ENCODE measurements at regions not wholly inside any gene's neighbourhood (a gene's known extent, or its start where the extent isn't known, plus 50 kb on each side); places are given as distances from the start of the nearest gene placed in this dataset.

DNA sequence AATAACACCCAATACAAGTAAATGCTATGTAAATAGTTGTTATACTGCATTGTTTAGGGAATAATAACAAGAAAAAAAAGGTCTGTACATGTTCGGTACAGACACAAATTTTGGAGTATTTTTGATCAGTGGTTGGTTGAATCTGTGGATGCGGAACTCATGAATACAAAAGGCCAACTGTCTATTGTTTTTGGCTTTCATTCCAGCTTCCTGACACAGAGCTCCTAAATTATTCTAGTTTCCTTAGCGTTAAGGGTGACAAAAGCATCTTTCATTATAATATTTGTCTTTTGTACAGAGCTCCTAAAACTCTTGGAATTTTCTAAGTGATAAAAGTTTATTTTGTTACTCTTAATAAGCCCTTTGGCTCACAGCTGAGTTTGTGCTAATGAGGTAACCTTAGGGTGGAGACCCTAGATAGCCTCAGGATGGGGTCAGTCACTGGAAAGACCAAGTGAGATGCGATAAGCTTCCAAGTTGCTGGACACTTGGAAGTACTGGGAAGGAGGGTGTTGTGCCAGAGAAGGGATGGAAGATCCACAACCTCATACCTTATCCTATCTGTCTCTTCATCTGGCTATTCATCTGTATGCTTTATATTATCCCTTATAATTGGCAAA lies 57.4 kb upstream of the PRRC2C start:
- H3K9ac ChIP-seq (ENCODE audit: low read depth in 1 of 2, low read length in 2 of 2): no peak overlapping the region
- no peaks in the 10 kb centered on the region for H3K36me3 ChIP-seq (ENCODE audit: control insufficient read depth in 2 of 2, insufficient read depth in 2 of 2, low read length in 2 of 2)
- no peak overlapping the region for H3K27ac ChIP-seq (ENCODE audit: low read depth in 2 of 2, low read length in 2 of 2)
- no peak overlapping the region for H3K4me3 ChIP-seq (ENCODE audit: low read length in 2 of 2)
- H3K9me3 ChIP-seq (ENCODE audit: control insufficient read depth in 2 of 2, low read length in 2 of 2): no peaks in the 10 kb centered on the region
- no peaks in the 10 kb centered on the region for H3K27me3 ChIP-seq (ENCODE audit: control insufficient read depth in 2 of 2, insufficient read depth in 2 of 2, low read length in 2 of 2)
- no peaks in the 10 kb centered on the region for H3K4me1 ChIP-seq (ENCODE audit: control insufficient read depth in 2 of 2, insufficient read depth in 2 of 2, low read length in 2 of 2)

DNA sequence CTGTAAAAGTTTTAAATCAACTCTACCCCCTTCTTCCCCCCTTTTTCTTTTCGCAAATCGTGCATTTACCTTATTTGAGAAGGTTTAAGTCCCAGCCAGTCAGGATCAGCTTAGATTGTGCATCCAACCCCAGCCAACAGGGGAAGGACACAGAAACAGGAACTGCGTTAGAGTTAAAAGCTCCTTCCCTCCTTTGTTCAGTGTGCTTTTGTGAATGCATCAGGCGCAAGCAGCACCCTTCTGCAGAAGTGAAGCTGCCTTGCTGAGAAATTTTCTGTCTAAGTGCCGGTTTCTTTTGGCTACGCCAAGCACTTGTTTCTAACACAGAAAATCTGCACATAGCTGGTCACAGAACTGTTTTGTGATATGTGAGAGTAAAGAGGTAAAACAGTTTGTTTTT lies 56.2 kb upstream of the PRRC2C start:
- no peak overlapping the region for H3K27ac ChIP-seq (ENCODE audit: low read depth in 2 of 2, low read length in 2 of 2)
- no peaks in the 10 kb centered on the region for H3K9me3 ChIP-seq (ENCODE audit: control insufficient read depth in 2 of 2, low read length in 2 of 2)
- H3K36me3 ChIP-seq (ENCODE audit: control insufficient read depth in 2 of 2, insufficient read depth in 2 of 2, low read length in 2 of 2): no peaks in the 10 kb centered on the region
- H3K4me3 ChIP-seq (ENCODE audit: low read length in 2 of 2): no peak overlapping the region
- H3K27me3 ChIP-seq (ENCODE audit: control insufficient read depth in 2 of 2, insufficient read depth in 2 of 2, low read length in 2 of 2): no peaks in the 10 kb centered on the region
- no peaks in the 10 kb centered on the region for H3K4me1 ChIP-seq (ENCODE audit: control insufficient read depth in 2 of 2, insufficient read depth in 2 of 2, low read length in 2 of 2)
- H3K9ac ChIP-seq (ENCODE audit: low read depth in 1 of 2, low read length in 2 of 2): no peak overlapping the region

DNA sequence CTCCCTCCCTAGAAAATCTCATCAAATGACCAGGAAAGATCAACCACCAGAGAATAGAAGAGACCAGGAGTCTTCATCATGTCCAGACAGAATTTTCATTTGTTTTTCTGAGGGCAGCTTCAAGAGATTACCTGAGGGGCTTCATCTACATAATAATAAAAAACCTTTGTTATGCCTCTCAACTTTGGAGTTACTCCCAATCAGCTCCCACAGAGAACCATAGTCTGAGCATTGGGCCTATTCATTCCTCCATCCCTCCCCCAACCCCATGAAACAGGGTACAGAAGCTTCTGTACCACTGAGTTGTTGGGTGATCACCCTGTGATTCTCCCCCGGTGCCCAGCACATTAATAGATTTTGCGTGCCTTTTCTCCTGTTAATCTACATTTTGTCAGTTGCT lies 53.3 kb upstream of the PRRC2C start:
- no peaks in the 10 kb centered on the region for H3K36me3 ChIP-seq (ENCODE audit: control insufficient read depth in 2 of 2, insufficient read depth in 2 of 2, low read length in 2 of 2)
- H3K27ac ChIP-seq (ENCODE audit: low read depth in 2 of 2, low read length in 2 of 2): no peak overlapping the region
- no peak overlapping the region for H3K4me3 ChIP-seq (ENCODE audit: low read length in 2 of 2)
- H3K27me3 ChIP-seq (ENCODE audit: control insufficient read depth in 2 of 2, insufficient read depth in 2 of 2, low read length in 2 of 2): no peaks in the 10 kb centered on the region
- H3K9me3 ChIP-seq (ENCODE audit: control insufficient read depth in 2 of 2, low read length in 2 of 2): no peaks in the 10 kb centered on the region
- H3K4me1 ChIP-seq (ENCODE audit: control insufficient read depth in 2 of 2, insufficient read depth in 2 of 2, low read length in 2 of 2): peaks cover 0 to 4% of the 10 kb centered on the region in 2 donors
- H3K9ac ChIP-seq (ENCODE audit: low read depth in 1 of 2, low read length in 2 of 2): no peak overlapping the region

DNA sequence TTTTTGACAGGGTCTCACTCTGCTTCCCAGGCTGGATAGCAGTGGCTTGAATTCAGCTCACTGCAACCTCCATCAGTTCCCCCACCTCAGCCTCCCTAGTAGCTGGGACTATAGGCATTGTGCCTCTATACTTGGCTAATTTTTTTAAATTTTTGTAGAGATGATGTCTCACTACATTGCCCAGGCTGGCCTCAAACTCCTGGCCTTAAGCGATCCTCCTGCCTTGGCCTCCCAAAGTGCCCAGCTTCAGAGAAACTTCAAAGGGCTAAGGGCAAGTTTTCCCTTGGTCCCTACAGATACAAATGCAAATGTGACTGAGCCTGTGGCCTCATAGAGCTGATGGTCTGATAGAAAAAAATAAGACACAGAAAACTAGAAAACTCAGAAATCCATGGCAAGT lies 52.9 kb upstream of the PRRC2C start:
- Histone ChIP-seq H3K9ac (ENCODE audit: low read depth in 1 of 2, low read length in 2 of 2) (no peak overlapping the region), H3K9me3 (ENCODE audit: control insufficient read depth in 2 of 2, low read length in 2 of 2) (no peaks in the 10 kb centered on the region), H3K27me3 (ENCODE audit: control insufficient read depth in 2 of 2, insufficient read depth in 2 of 2, low read length in 2 of 2) (no peaks in the 10 kb centered on the region), H3K4me3 (ENCODE audit: low read length in 2 of 2) (no peak overlapping the region), H3K27ac (ENCODE audit: low read depth in 2 of 2, low read length in 2 of 2) (no peak overlapping the region), H3K36me3 (ENCODE audit: control insufficient read depth in 2 of 2, insufficient read depth in 2 of 2, low read length in 2 of 2) (no peaks in the 10 kb centered on the region), H3K4me1 (ENCODE audit: control insufficient read depth in 2 of 2, insufficient read depth in 2 of 2, low read length in 2 of 2) (peaks cover 0 to 4% of the 10 kb centered on the region in 2 donors)

DNA sequence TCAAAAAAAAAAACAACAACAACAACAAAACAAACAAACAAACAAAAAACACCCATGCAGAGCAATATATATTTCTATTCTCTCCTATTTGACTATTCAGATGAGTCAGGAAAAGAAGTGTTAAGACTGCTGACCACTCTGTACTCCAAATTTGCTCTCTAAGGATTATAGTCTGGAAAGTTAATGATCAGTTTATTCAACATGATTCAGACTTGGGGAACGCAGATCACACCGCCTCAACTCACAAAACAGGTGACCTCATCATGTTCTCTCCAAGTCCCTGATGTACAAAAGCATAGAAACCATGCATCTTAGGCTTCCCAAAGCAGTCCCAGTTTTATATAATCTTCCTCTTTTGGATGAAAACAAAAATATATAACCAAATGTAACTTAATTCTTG lies 51.9 kb upstream of the PRRC2C start:
- Histone ChIP-seq H3K4me3 (ENCODE audit: low read length in 2 of 2) (no peak overlapping the region), H3K9me3 (ENCODE audit: control insufficient read depth in 2 of 2, low read length in 2 of 2) (no peaks in the 10 kb centered on the region), H3K4me1 (ENCODE audit: control insufficient read depth in 2 of 2, insufficient read depth in 2 of 2, low read length in 2 of 2) (peaks cover 0 to 4% of the 10 kb centered on the region in 2 donors), H3K27ac (ENCODE audit: low read depth in 2 of 2, low read length in 2 of 2) (no peak overlapping the region), H3K36me3 (ENCODE audit: control insufficient read depth in 2 of 2, insufficient read depth in 2 of 2, low read length in 2 of 2) (no peaks in the 10 kb centered on the region), H3K9ac (ENCODE audit: low read depth in 1 of 2, low read length in 2 of 2) (no peak overlapping the region), H3K27me3 (ENCODE audit: control insufficient read depth in 2 of 2, insufficient read depth in 2 of 2, low read length in 2 of 2) (no peaks in the 10 kb centered on the region)

- H3K27me3 ChIP-seq (ENCODE audit: control insufficient read depth in 2 of 2, insufficient read depth in 2 of 2, low read length in 2 of 2): no peaks in the 10 kb centered on the region
- H3K9ac ChIP-seq (ENCODE audit: low read depth in 1 of 2, low read length in 2 of 2): no peak overlapping the region
- no peaks in the 10 kb centered on the region for H3K9me3 ChIP-seq (ENCODE audit: control insufficient read depth in 2 of 2, low read length in 2 of 2)
- H3K4me3 ChIP-seq (ENCODE audit: low read length in 2 of 2): peak overlapping the region in 1 of 2 donors; percentile 15
- no peaks in the 10 kb centered on the region for H3K36me3 ChIP-seq (ENCODE audit: control insufficient read depth in 2 of 2, insufficient read depth in 2 of 2, low read length in 2 of 2)
- H3K27ac ChIP-seq (ENCODE audit: low read depth in 2 of 2, low read length in 2 of 2): peak overlapping the region in 1 of 2 donors; percentile 21
- H3K4me1 ChIP-seq (ENCODE audit: control insufficient read depth in 2 of 2, insufficient read depth in 2 of 2, low read length in 2 of 2): peaks cover 0 to 4% of the 10 kb centered on the region in 2 donors
These were observed 50.5 kb upstream of the PRRC2C start for GRCh38 chr1:171434717-171435346.
